PC-9 (cell line): ENCODE measurements at regions not wholly inside any gene's neighbourhood (a gene's known extent, or its start where the extent isn't known, plus 50 kb on each side); places are given as distances from the start of the nearest gene placed in this dataset.

Source experiments
- BruUV-seq: library from RNA; stranded (reverse); fragments of 400-500 nt; replicated peaks from 2 replicates; lab custom pipeline; 2021; lab: Mats Ljungman, UMichigan
- CTCF ChIA-PET: fragments of 300-600 bp; sonication (Branson Sonifier 250); formaldehyde crosslinking; loops from one replicate; lab custom pipeline; 2022; ENCODE audit warnings: antibody characterized with exemption; lab: Charles Lee
- POLR2A ChIA-PET: fragments of 300-600 bp; sonication (Branson Sonifier 250); formaldehyde crosslinking; loops from one replicate; lab custom pipeline; 2022; ENCODE audit warnings: antibody characterized with exemption; ENCODE audit not compliant: unreplicated experiment; lab: Charles Lee
- DNase-seq, 2 experiments: peaks; one replicate each; pipeline versions ENCODE4 v3.0.0 to v3.0.0-alpha.2; 2015 to 2022; ENCODE audit warnings: mixed read lengths in 1 of 2
- H2AFZ ChIP-seq: fragments of 200-600 bp; sonication (generic); 2 replicates; pipeline ENCODE4 v1.8.1; 2017; ENCODE audit warnings: antibody characterized with exemption
- H3F3A ChIP-seq: fragments of 200-600 bp; sonication (generic); 2 replicates; pipeline ENCODE4 v1.8.1; 2017; ENCODE audit warnings: antibody characterized with exemption, mild to moderate bottlenecking, low read depth; ENCODE audit not compliant: insufficient read depth
- H3K27ac ChIP-seq: fragments of 200-600 bp; sonication (generic); 2 replicates; pipeline ENCODE4 v1.6.1; 2016; ENCODE audit warnings: mixed run types
- H3K27me3 ChIP-seq: fragments of 200-600 bp; sonication (generic); 2 replicates; pipeline ENCODE4 v1.6.1; 2016; ENCODE audit warnings: low read depth, mixed run types; ENCODE audit not compliant: insufficient read depth
- H3K36me3 ChIP-seq: fragments of 200-600 bp; sonication (generic); 2 replicates; pipeline ENCODE4 v1.6.1; 2016; ENCODE audit warnings: low read depth, mixed run types
- H3K4me1 ChIP-seq: fragments of 200-600 bp; sonication (generic); replicated peaks from 2 replicates; pipeline ENCODE4 v1.6.1; 2016; ENCODE audit warnings: mixed run types; ENCODE audit not compliant: insufficient read depth
- H3K4me2 ChIP-seq: fragments of 200-600 bp; sonication (generic); 2 replicates; pipeline ENCODE4 v1.6.1; 2017; ENCODE audit warnings: mixed run types
- H3K4me3 ChIP-seq: fragments of 200-600 bp; sonication (generic); 2 replicates; pipeline ENCODE4 v1.6.1; 2016; ENCODE audit warnings: mixed run types
- H3K79me2 ChIP-seq: fragments of 200-600 bp; sonication (generic); 2 replicates; pipeline ENCODE4 v1.6.1; 2017; ENCODE audit warnings: low read depth, mixed run types
- H3K9me2 ChIP-seq: fragments of 200-600 bp; sonication (generic); 2 replicates; pipeline ENCODE4 v1.8.1; 2017; ENCODE audit warnings: mild to moderate bottlenecking; ENCODE audit not compliant: insufficient read depth
- H3K9me3 ChIP-seq: fragments of 200-600 bp; sonication (generic); 2 replicates; pipeline ENCODE4 v1.8.1; 2016; ENCODE audit warnings: low read depth; ENCODE audit not compliant: insufficient read depth
- H4K20me1 ChIP-seq: fragments of 200-600 bp; sonication (generic); 2 replicates; pipeline ENCODE4 v1.8.1; 2017; ENCODE audit not compliant: insufficient read depth
- CTCF ChIP-seq: fragments of 200-600 bp; sonication (generic); conservative IDR thresholded peaks from 2 replicates; pipeline ENCODE4 v1.6.1; 2017; ENCODE audit warnings: mixed run types, antibody characterized with exemption, mild to moderate bottlenecking, moderate library complexity
- EZH2 ChIP-seq: fragments of 200-600 bp; sonication (generic); IDR thresholded peaks from 2 replicates; pipeline ENCODE4 v1.8.0; 2017; ENCODE audit warnings: antibody characterized with exemption, low read depth
- intact Hi-C: fragments of 100-400 bp; cut with micrococcal nuclease; formaldehyde crosslinking; loops from one replicate; pipeline ENCODE4 v1.10.0; 2022; ENCODE audit not compliant: unreplicated experiment

DNA sequence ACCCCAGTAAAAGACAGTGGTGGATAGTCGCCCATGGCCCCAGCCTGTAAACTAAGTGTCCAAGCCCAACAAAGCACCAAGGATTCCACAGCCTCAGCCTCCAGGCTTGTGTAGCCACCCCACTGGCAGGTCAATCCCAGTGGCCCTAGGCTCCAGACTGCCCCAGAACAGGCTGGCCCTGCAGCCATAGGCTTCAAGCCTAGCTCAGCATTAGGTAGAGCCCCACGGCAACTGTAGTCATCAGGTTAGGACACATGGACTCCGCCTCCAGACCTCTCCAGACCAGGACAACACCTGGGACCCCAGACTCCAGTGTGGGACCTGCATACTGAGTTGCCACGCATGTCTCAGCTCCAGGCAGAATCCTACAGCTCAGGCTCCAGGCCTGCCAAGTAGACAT is 1590.6 kb upstream of the DDX18 start:
- intact Hi-C loops: no loop called here
- TF ChIP-seq EZH2: no peak
- TF ChIP-seq CTCF: no peak
- Histone ChIP-seq H3K27me3 (no peaks in the 10 kb centered on the region), H3K27ac (no peak overlapping the region), H3K79me2 (no peaks in the 10 kb centered on the region), H2AFZ (no peak overlapping the region), H4K20me1 (no peaks in the 10 kb centered on the region), H3K4me3 (no peak overlapping the region), H3K9me3 (no peaks in the 10 kb centered on the region), H3K4me1 (no peaks in the 10 kb centered on the region), H3K4me2 (no peak overlapping the region), H3F3A (no peaks in the 10 kb centered on the region), H3K9me2 (no peaks in the 10 kb centered on the region), H3K36me3 (no peaks in the 10 kb centered on the region)
- POLR2A ChIA-PET: no interaction called here
- CTCF ChIA-PET: no interaction called here
- BruUV-seq: no TSS peak
- DNase-seq: no peak

DNA sequence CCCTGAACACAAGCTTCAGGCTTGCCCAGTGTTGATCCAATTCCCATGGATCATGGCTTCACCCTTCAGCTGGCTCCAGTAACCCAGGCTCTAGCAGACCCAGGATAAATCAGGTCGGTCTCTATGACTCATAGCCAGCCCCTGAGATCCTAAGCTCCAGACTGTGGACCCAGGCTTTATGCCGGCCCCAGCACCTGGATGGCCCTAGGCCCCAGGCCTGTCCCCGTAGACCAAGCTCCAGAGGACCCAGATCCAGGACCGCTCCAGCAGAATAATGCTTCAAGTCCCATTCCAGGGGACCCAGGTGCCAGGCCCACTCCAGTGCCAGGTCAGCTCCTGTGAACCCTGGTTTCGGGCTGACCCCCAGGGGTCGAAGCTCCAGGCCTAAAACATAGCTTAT is 1589.9 kb upstream of the DDX18 start:
- no peaks in the 10 kb centered on the region for H3F3A ChIP-seq
- no peak overlapping the region for H2AFZ ChIP-seq
- H3K9me3 ChIP-seq: no peaks in the 10 kb centered on the region
- no peaks in the 10 kb centered on the region for H3K4me1 ChIP-seq
- POLR2A ChIA-PET: no interaction called here
- CTCF ChIA-PET: no interaction called here
- H3K4me3 ChIP-seq: no peak overlapping the region
- intact Hi-C loops: no loop called here
- no peak for DNase-seq
- no peaks in the 10 kb centered on the region for H3K27me3 ChIP-seq
- H3K36me3 ChIP-seq: no peaks in the 10 kb centered on the region
- H3K4me2 ChIP-seq: no peak overlapping the region
- H3K79me2 ChIP-seq: no peaks in the 10 kb centered on the region
- no TSS peak for BruUV-seq
- TF ChIP-seq CTCF (no peak), EZH2 (no peak)
- H3K27ac ChIP-seq: no peak overlapping the region
- no peaks in the 10 kb centered on the region for H4K20me1 ChIP-seq
- H3K9me2 ChIP-seq: no peaks in the 10 kb centered on the region

DNA sequence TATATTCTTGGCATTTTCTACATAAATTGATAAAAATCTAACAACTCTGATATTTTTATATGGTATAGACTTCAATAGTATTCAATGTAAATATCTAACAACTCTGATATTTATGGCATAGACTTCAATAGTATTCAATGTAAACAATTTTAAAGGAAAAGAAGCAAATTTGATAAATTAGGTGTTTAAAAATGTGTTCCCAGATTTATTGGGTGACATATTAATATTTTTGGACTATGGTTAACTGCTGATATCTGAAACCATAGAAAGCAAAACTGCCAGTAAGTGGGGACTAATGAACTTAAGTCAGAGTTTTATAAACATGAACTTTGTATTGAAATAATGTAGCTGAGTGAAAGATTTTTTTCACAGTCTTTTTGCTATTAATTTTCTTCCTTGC is 1576.0 kb upstream of the DDX18 start:
- Histone ChIP-seq H3K4me3 (no peak overlapping the region), H3F3A (no peaks in the 10 kb centered on the region), H2AFZ (no peak overlapping the region), H3K27me3 (no peaks in the 10 kb centered on the region), H3K79me2 (no peaks in the 10 kb centered on the region), H3K27ac (no peak overlapping the region), H4K20me1 (no peaks in the 10 kb centered on the region), H3K9me3 (no peaks in the 10 kb centered on the region), H3K36me3 (no peaks in the 10 kb centered on the region), H3K9me2 (no peaks in the 10 kb centered on the region), H3K4me1 (no peaks in the 10 kb centered on the region), H3K4me2 (no peak overlapping the region)
- no peak for TF ChIP-seq EZH2
- TF ChIP-seq CTCF: no peak
- ChIA-PET CTCF (no interaction called here), POLR2A (no interaction called here)
- intact Hi-C loops: no loop called here
- no peak for DNase-seq
- no TSS peak for BruUV-seq
